SH-SY5Y (cell line): ENCODE measurements at regions not wholly inside any gene's neighbourhood (a gene's known extent, or its start where the extent isn't known, plus 50 kb on each side); places are given as distances from the start of the nearest gene placed in this dataset.

Experiments
- GATA2 ChIP-seq: IDR thresholded peaks from 2 replicates; pipeline ENCODE4 v1.6.1; 2011; ENCODE audit warnings: mild to moderate bottlenecking, low read depth, low read length
- GATA3 ChIP-seq: IDR thresholded peaks from 2 replicates; pipeline ENCODE4 v1.6.1; 2011; ENCODE audit warnings: low read depth, mild to moderate bottlenecking, low read length, moderate library complexity

DNA sequence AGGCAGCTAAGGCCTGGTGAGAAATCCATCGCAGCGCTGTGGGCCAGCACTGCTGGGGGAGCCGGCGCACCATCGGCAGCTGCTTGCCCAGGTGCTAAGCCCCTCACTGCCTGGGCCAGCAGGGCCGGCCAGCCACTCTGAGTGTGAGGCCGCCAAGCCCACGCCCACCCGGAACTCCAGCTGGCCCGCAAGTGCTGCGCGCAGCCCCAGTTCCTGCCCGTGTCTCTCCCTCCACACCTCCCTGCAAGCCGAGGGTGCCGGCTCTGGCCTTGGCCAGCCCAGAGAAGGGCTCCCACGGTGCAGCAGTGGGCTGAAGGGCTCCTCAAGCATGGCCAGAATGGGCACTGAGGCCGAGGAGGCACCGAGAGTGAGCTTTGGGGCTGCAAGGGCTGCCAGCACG is 64.4 kb downstream of the EBNA1BP2 start:
- no peak for TF ChIP-seq GATA2
- TF ChIP-seq GATA3, result no peak
